GM21528 (cell line): ENCODE measurements at regions not wholly inside any gene's neighbourhood (a gene's known extent, or its start where the extent isn't known, plus 50 kb on each side); places are given as distances from the start of the nearest gene placed in this dataset.
"Not testable (repeated sequence)": the region's sequence is repeated elsewhere in the genome, so short reads cannot be mapped to it uniquely, and the experiment has no call there.

Experiments
- ATAC-seq: cut with Tn5 transposase; IDR thresholded peaks from one replicate; pipeline ENCODE4 v1.9.1; 2021; ENCODE audit warnings: mild to moderate bottlenecking, moderate library complexity; ENCODE audit not compliant: unreplicated experiment, low FRiP score

- no peak for ATAC-seq
These were observed 87.4 kb upstream of the GRIN2A start for GRCh38 chr16:10269632-10270031.

- ATAC-seq, result not testable (repeated sequence)
These were observed 90.1 kb upstream of the GRIN2A start for GRCh38 chr16:10272250-10272854.

GRCh38 chr16:10275214-10275996 lies 93.2 kb upstream of the GRIN2A start:
- peak; percentile 83 for ATAC-seq

- no peak for ATAC-seq
These were observed 95.4 kb upstream of the GRIN2A start for GRCh38 chr16:10277597-10277996.

GRCh38 chr16:10280262-10281170 lies 98.3 kb upstream of the GRIN2A start:
- no peak for ATAC-seq

GRCh38 chr16:10282367-10282766 lies 100.1 kb upstream of the GRIN2A start:
- no peak for ATAC-seq

GRCh38 chr16:10283246-10283645 lies 101.0 kb upstream of the GRIN2A start:
- ATAC-seq, result not testable (repeated sequence)

GRCh38 chr16:10290467-10291105 lies 95.3 kb upstream of the ATF7IP2 start:
- ATAC-seq, result not testable (repeated sequence)

- ATAC-seq, result not testable (repeated sequence)
These were observed 93.7 kb upstream of the ATF7IP2 start for GRCh38 chr16:10292197-10292596.

GRCh38 chr16:10292976-10293375 lies 92.9 kb upstream of the ATF7IP2 start:
- not testable (repeated sequence) for ATAC-seq

GRCh38 chr16:10294153-10294552 lies 91.7 kb upstream of the ATF7IP2 start:
- not testable (repeated sequence) for ATAC-seq

- ATAC-seq, result peak; percentile 12
These were observed 88.9 kb upstream of the ATF7IP2 start for GRCh38 chr16:10296956-10297340.

GRCh38 chr16:10297341-10298006 lies 88.4 kb upstream of the ATF7IP2 start:
- ATAC-seq, result peak; percentile 93

- ATAC-seq, result no peak
These were observed 85.0 kb upstream of the ATF7IP2 start for GRCh38 chr16:10300905-10301304.

GRCh38 chr16:10301547-10301946 lies 84.3 kb upstream of the ATF7IP2 start:
- not testable (repeated sequence) for ATAC-seq

GRCh38 chr16:10305912-10306311 lies 79.9 kb upstream of the ATF7IP2 start:
- no peak for ATAC-seq

- ATAC-seq, result no peak
These were observed 77.3 kb upstream of the ATF7IP2 start for GRCh38 chr16:10308305-10309193.

GRCh38 chr16:10309271-10309932 lies 76.5 kb upstream of the ATF7IP2 start:
- ATAC-seq, result no peak
